ENCODE measurements at regions not wholly inside any gene's neighbourhood (a gene's known extent, or its start where the extent isn't known, plus 50 kb on each side); places are given as distances from the start of the nearest gene placed in this dataset.

GRCh38 chr6:168150551-168151320 is 71.7 kb upstream of the FRMD1 start:
- Mint-ChIP-seq H3K27me3 (no peaks in the 10 kb centered on the region), H3K9me3 (no peaks in the 10 kb centered on the region), H3K27ac (no peak overlapping the region), H3K36me3 (no peaks in the 10 kb centered on the region), H3K4me3 (no peak overlapping the region), H3K4me1 (no peaks in the 10 kb centered on the region)
- ATAC-seq (ENCODE audit: low read depth) (no peak), DNase-seq (no peak)
- POLR2A ChIA-PET, result no interaction called here

- Mint-ChIP-seq H3K36me3 (no peaks in the 10 kb centered on the region), H3K4me3 (no peak overlapping the region), H3K4me1 (no peaks in the 10 kb centered on the region), H3K27me3 (peaks cover 7% of the 10 kb centered on the region), H3K9me3 (no peaks in the 10 kb centered on the region), H3K27ac (no peak overlapping the region)
- DNase-seq, result no peak
- no peak for ATAC-seq (ENCODE audit: low read depth)
- POLR2A ChIA-PET, result no interaction called here
Measured at GRCh38 chr6:168149015-168149414, 70.0 kb upstream of the FRMD1 start.

GRCh38 chr6:168148231-168148849 is 69.3 kb upstream of the FRMD1 start:
- POLR2A ChIA-PET, result no interaction called here
- ATAC-seq (ENCODE audit: low read depth) (no peak), DNase-seq (no peak)
- Mint-ChIP-seq H3K27me3 (peaks cover 8% of the 10 kb centered on the region), H3K27ac (no peak overlapping the region), H3K36me3 (no peaks in the 10 kb centered on the region), H3K4me3 (no peak overlapping the region), H3K4me1 (no peaks in the 10 kb centered on the region), H3K9me3 (no peaks in the 10 kb centered on the region)

GRCh38 chr6:168147205-168147738 is 68.3 kb upstream of the FRMD1 start:
- POLR2A ChIA-PET, result no interaction called here
- Mint-ChIP-seq H3K4me3 (no peak overlapping the region), H3K4me1 (no peaks in the 10 kb centered on the region), H3K9me3 (no peaks in the 10 kb centered on the region), H3K27ac (no peak overlapping the region), H3K36me3 (no peaks in the 10 kb centered on the region), H3K27me3 (peaks cover 13% of the 10 kb centered on the region)
- ATAC-seq (ENCODE audit: low read depth) (no peak), DNase-seq (no peak)

GRCh38 chr6:168145747-168146596 is 67.0 kb upstream of the FRMD1 start:
- no peak overlapping the region for H3K4me3 Mint-ChIP-seq
- no peak overlapping the region for H3K27ac Mint-ChIP-seq
- H3K4me1 Mint-ChIP-seq, result no peaks in the 10 kb centered on the region
- H3K36me3 Mint-ChIP-seq, result no peaks in the 10 kb centered on the region
- H3K27me3 Mint-ChIP-seq, result peaks cover 15% of the 10 kb centered on the region
- H3K9me3 Mint-ChIP-seq, result no peaks in the 10 kb centered on the region
- POLR2A ChIA-PET, result no interaction called here
- DNase-seq (no peak), ATAC-seq (ENCODE audit: low read depth) (no peak)

- no peak for DNase-seq
- ATAC-seq (ENCODE audit: low read depth), result no peak
- POLR2A ChIA-PET, result no interaction called here
- Mint-ChIP-seq H3K4me1 (no peaks in the 10 kb centered on the region), H3K36me3 (no peaks in the 10 kb centered on the region), H3K4me3 (no peak overlapping the region), H3K27me3 (peaks cover 8% of the 10 kb centered on the region), H3K9me3 (no peaks in the 10 kb centered on the region), H3K27ac (no peak overlapping the region)
Measured at GRCh38 chr6:168139121-168139520, 60.1 kb upstream of the FRMD1 start.

GRCh38 chr6:168138436-168138835 is 59.4 kb upstream of the FRMD1 start:
- Mint-ChIP-seq H3K4me1 (no peaks in the 10 kb centered on the region), H3K27me3 (peaks cover 11% of the 10 kb centered on the region), H3K9me3 (no peaks in the 10 kb centered on the region), H3K27ac (no peak overlapping the region), H3K4me3 (no peak overlapping the region), H3K36me3 (no peaks in the 10 kb centered on the region)
- no peak for ATAC-seq (ENCODE audit: low read depth)
- DNase-seq, result no peak
- POLR2A ChIA-PET, result no interaction called here

GRCh38 chr6:168137024-168137423 is 58.0 kb upstream of the FRMD1 start:
- Mint-ChIP-seq H3K36me3 (no peaks in the 10 kb centered on the region), H3K27ac (no peak overlapping the region), H3K4me1 (no peaks in the 10 kb centered on the region), H3K27me3 (peaks cover 15% of the 10 kb centered on the region), H3K4me3 (no peak overlapping the region), H3K9me3 (no peaks in the 10 kb centered on the region)
- DNase-seq (no peak), ATAC-seq (ENCODE audit: low read depth) (no peak)
- POLR2A ChIA-PET, result no interaction called here

- DNase-seq (no peak), ATAC-seq (ENCODE audit: low read depth) (no peak)
- no peaks in the 10 kb centered on the region for H3K36me3 Mint-ChIP-seq
- no peak overlapping the region for H3K27ac Mint-ChIP-seq
- H3K27me3 Mint-ChIP-seq, result peaks cover 17% of the 10 kb centered on the region
- no peaks in the 10 kb centered on the region for H3K9me3 Mint-ChIP-seq
- POLR2A ChIA-PET, result no interaction called here
- H3K4me3 Mint-ChIP-seq, result no peak overlapping the region
- H3K4me1 Mint-ChIP-seq, result no peaks in the 10 kb centered on the region
Measured at GRCh38 chr6:168136622-168137021, 57.6 kb upstream of the FRMD1 start.

GRCh38 chr6:168136001-168136400 is 57.0 kb upstream of the FRMD1 start:
- POLR2A ChIA-PET, result no interaction called here
- Mint-ChIP-seq H3K9me3 (no peaks in the 10 kb centered on the region), H3K4me1 (no peaks in the 10 kb centered on the region), H3K27me3 (peaks cover 17% of the 10 kb centered on the region), H3K36me3 (no peaks in the 10 kb centered on the region), H3K27ac (no peak overlapping the region), H3K4me3 (no peak overlapping the region)
- ATAC-seq (ENCODE audit: low read depth) (no peak), DNase-seq (no peak)

GRCh38 chr6:168134560-168135201 is 55.7 kb upstream of the FRMD1 start:
- DNase-seq, result no peak
- H3K27ac Mint-ChIP-seq, result no peak overlapping the region
- POLR2A ChIA-PET, result no interaction called here
- H3K36me3 Mint-ChIP-seq, result no peaks in the 10 kb centered on the region
- H3K9me3 Mint-ChIP-seq, result no peaks in the 10 kb centered on the region
- H3K4me3 Mint-ChIP-seq, result no peak overlapping the region
- ATAC-seq (ENCODE audit: low read depth), result no peak
- no peaks in the 10 kb centered on the region for H3K4me1 Mint-ChIP-seq
- H3K27me3 Mint-ChIP-seq, result peaks cover 17% of the 10 kb centered on the region

GRCh38 chr6:168133687-168134559 is 54.9 kb upstream of the FRMD1 start:
- H3K9me3 Mint-ChIP-seq, result no peaks in the 10 kb centered on the region
- H3K36me3 Mint-ChIP-seq, result no peaks in the 10 kb centered on the region
- DNase-seq, result no peak
- H3K4me1 Mint-ChIP-seq, result no peaks in the 10 kb centered on the region
- H3K27ac Mint-ChIP-seq, result no peak overlapping the region
- no peak overlapping the region for H3K4me3 Mint-ChIP-seq
- POLR2A ChIA-PET, result no interaction called here
- H3K27me3 Mint-ChIP-seq, result peaks cover 17% of the 10 kb centered on the region
- ATAC-seq (ENCODE audit: low read depth), result no peak

GRCh38 chr6:168133168-168133561 is 54.2 kb upstream of the FRMD1 start:
- ATAC-seq (ENCODE audit: low read depth) (no peak), DNase-seq (no peak)
- POLR2A ChIA-PET, result no interaction called here
- Mint-ChIP-seq H3K4me1 (no peaks in the 10 kb centered on the region), H3K9me3 (no peaks in the 10 kb centered on the region), H3K4me3 (no peak overlapping the region), H3K27ac (no peak overlapping the region), H3K27me3 (peaks cover 17% of the 10 kb centered on the region), H3K36me3 (no peaks in the 10 kb centered on the region)

Data from activated naive CD8-positive, alpha-beta T cell treated with anti-CD3 and anti-CD28 coated beads, Interleukin-2, amount 10 ng/mL, durations not matched to agents 7 days and 5 days (primary cell).